AG04450 (cell line): ENCODE measurements at regions not wholly inside any gene's neighbourhood (a gene's known extent, or its start where the extent isn't known, plus 50 kb on each side); places are given as distances from the start of the nearest gene placed in this dataset.

ENCODE experiments used
- CTCF ChIA-PET: fragments of 300-600, 350-600 bp; formaldehyde crosslinking; extraction: SDS; loops from one replicate; lab custom pipeline; 2022; ENCODE audit warnings: antibody characterized with exemption, inconsistent platforms; lab: Charles Lee
- POLR2A ChIA-PET: fragments of 350-600 bp; formaldehyde crosslinking; extraction: SDS; loops from one replicate; lab custom pipeline; 2021; ENCODE audit warnings: antibody characterized with exemption, inconsistent platforms; lab: Yijun Ruan, JAX
- DNase-seq: peaks from one replicate; pipeline ENCODE4 v3.0.0-alpha.2; 2011; ENCODE audit warnings: low read depth, low spot score
- H3K27ac ChIP-seq: one replicate; pipeline ENCODE4 v1.5.1; 2012; ENCODE audit warnings: low read depth, low read length, control low read depth
- H3K27me3 ChIP-seq: one replicate; pipeline ENCODE4 v1.6.0; 2012; ENCODE audit warnings: low read length; ENCODE audit not compliant: control insufficient read depth, insufficient read depth
- H3K4me3 ChIP-seq: 2 replicates; pipeline ENCODE4 v1.5.1; 2011; ENCODE audit warnings: mild to moderate bottlenecking, low read depth, low read length, control low read depth
- H3K9me3 ChIP-seq: 2 replicates; pipeline ENCODE4 v1.5.1; 2012; ENCODE audit warnings: low read length; ENCODE audit not compliant: control insufficient read depth, insufficient read depth
- CTCF ChIP-seq: IDR thresholded peaks from 2 replicates; pipeline ENCODE4 v1.5.1; 2011; ENCODE audit warnings: low read depth, low read length, control low read depth, inconsistent platforms

- CTCF ChIA-PET, result interaction anchor here (0.7 to 1.3 kb wide), 3 partner anchors 80 to 1259 kb away, joined by 3 to 7 read pairs (median 4); no protein-coding TSS in a partner anchor
- no peak for DNase-seq
- Histone ChIP-seq H3K27ac (peak overlapping the region; percentile 57), H3K27me3 (no peaks in the 10 kb centered on the region), H3K4me3 (no peak overlapping the region), H3K9me3 (peaks cover 5% of the 10 kb centered on the region)
- POLR2A ChIA-PET, result interaction anchor here (0.9 to 2.2 kb wide), 3 partner anchors 11 to 105 kb away, joined by 3 to 8 read pairs (median 4); no protein-coding TSS in a partner anchor
- TF ChIP-seq CTCF, result no peak
Observed at GRCh38 chr16:86680661-86681030, 102.3 kb downstream of the FOXL1 start.

GRCh38 chr16:86681031-86681756 lies 102.8 kb downstream of the FOXL1 start:
- Histone ChIP-seq H3K4me3 (no peak overlapping the region), H3K27ac (peak overlapping the region; percentile 75), H3K9me3 (peaks cover 5% of the 10 kb centered on the region), H3K27me3 (no peaks in the 10 kb centered on the region)
- ChIA-PET CTCF (no interaction called here), POLR2A (interaction anchor here (1.4 to 2.2 kb wide), 2 partner anchors 103 to 105 kb away, joined by 4 to 8 read pairs; partner anchors contain the start of gene FOXL1)
- TF ChIP-seq CTCF, result no peak
- no peak for DNase-seq

GRCh38 chr16:86681757-86682106 lies 103.4 kb downstream of the FOXL1 start:
- CTCF ChIA-PET, result no interaction called here
- no peaks in the 10 kb centered on the region for H3K27me3 ChIP-seq
- POLR2A ChIA-PET, result interaction anchor here (1.4 kb wide), 1 partner anchor 104 kb away, joined by 4 read pairs; the partner anchor contains the start of gene FOXL1
- peak overlapping the region; percentile 75 for H3K27ac ChIP-seq
- no peak overlapping the region for H3K4me3 ChIP-seq
- H3K9me3 ChIP-seq, result peaks cover 5% of the 10 kb centered on the region
- DNase-seq, result no peak
- TF ChIP-seq CTCF, result no peak

GRCh38 chr16:86682219-86682904 lies 104.0 kb downstream of the FOXL1 start:
- Histone ChIP-seq H3K27ac (no peak overlapping the region), H3K4me3 (no peak overlapping the region), H3K9me3 (peaks cover 5% of the 10 kb centered on the region), H3K27me3 (no peaks in the 10 kb centered on the region)
- ChIA-PET CTCF (no interaction called here), POLR2A (interaction anchor here (1.4 kb wide), 1 partner anchor 104 kb away, joined by 4 read pairs; the partner anchor contains the start of gene FOXL1)
- no peak for DNase-seq
- no peak for TF ChIP-seq CTCF
